GOT3 (cell line): ENCODE measurements at regions not wholly inside any gene's neighbourhood (a gene's known extent, or its start where the extent isn't known, plus 50 kb on each side); places are given as distances from the start of the nearest gene placed in this dataset.

ENCODE experiments used
- DNase-seq: peaks from one replicate; lab custom pipeline; 2025; ENCODE audit warnings: mixed read lengths; lab: John Stamatoyannopoulos, UW

- no peak for DNase-seq
Observed at GRCh38 chr10:78829565-78829964, 239.2 kb upstream of the ZMIZ1 start.

- no peak for DNase-seq
Observed at GRCh38 chr10:78830062-78830975, 238.4 kb upstream of the ZMIZ1 start.

- no peak for DNase-seq
Observed at GRCh38 chr10:78830976-78831375, 237.8 kb upstream of the ZMIZ1 start.

GRCh38 chr10:78831461-78831860, 237.3 kb upstream of the ZMIZ1 start:
- DNase-seq, result no peak

- DNase-seq, result no peak
Observed at GRCh38 chr10:78832281-78832680, 236.5 kb upstream of the ZMIZ1 start.

- no peak for DNase-seq
Observed at GRCh38 chr10:78838141-78838657, 230.6 kb upstream of the ZMIZ1 start.

GRCh38 chr10:78843495-78843894, 225.3 kb upstream of the ZMIZ1 start:
- DNase-seq, result no peak

GRCh38 chr10:78844960-78845607, 223.7 kb upstream of the ZMIZ1 start:
- DNase-seq, result no peak

GRCh38 chr10:78846071-78846470, 222.7 kb upstream of the ZMIZ1 start:
- no peak for DNase-seq

- DNase-seq, result no peak
Observed at GRCh38 chr10:78846760-78847159, 222.0 kb upstream of the ZMIZ1 start.

GRCh38 chr10:78847485-78847884, 221.3 kb upstream of the ZMIZ1 start:
- no peak for DNase-seq

GRCh38 chr10:78849115-78849514, 219.7 kb upstream of the ZMIZ1 start:
- DNase-seq, result no peak

- no peak for DNase-seq
Observed at GRCh38 chr10:78849731-78850130, 219.0 kb upstream of the ZMIZ1 start.

GRCh38 chr10:78850644-78851435, 217.9 kb upstream of the ZMIZ1 start:
- no peak for DNase-seq

GRCh38 chr10:78851647-78852046, 217.1 kb upstream of the ZMIZ1 start:
- DNase-seq, result no peak

GRCh38 chr10:78852466-78853240, 216.1 kb upstream of the ZMIZ1 start:
- DNase-seq, result no peak

GRCh38 chr10:78853864-78854263, 214.9 kb upstream of the ZMIZ1 start:
- DNase-seq, result no peak

- DNase-seq, result no peak
Observed at GRCh38 chr10:78856421-78856820, 212.3 kb upstream of the ZMIZ1 start.

- DNase-seq, result no peak
Observed at GRCh38 chr10:78857193-78857592, 211.6 kb upstream of the ZMIZ1 start.

GRCh38 chr10:78859266-78859665, 209.5 kb upstream of the ZMIZ1 start:
- DNase-seq, result no peak

- DNase-seq, result no peak
Observed at GRCh38 chr10:78859769-78860168, 209.0 kb upstream of the ZMIZ1 start.
